ENCODE measurements at regions not wholly inside any gene's neighbourhood (a gene's known extent, or its start where the extent isn't known, plus 50 kb on each side); places are given as distances from the start of the nearest gene placed in this dataset.

GRCh38 chr2:193523662-193524061 is 1328.9 kb upstream of the TMEFF2 start:
- no peaks in the 10 kb centered on the region for H3K9me3 ChIP-seq (ENCODE audit: insufficient read depth, low read depth, low read length)

GRCh38 chr2:193521523-193521922 is 1326.8 kb upstream of the TMEFF2 start:
- no peaks in the 10 kb centered on the region for H3K9me3 ChIP-seq (ENCODE audit: insufficient read depth, low read depth, low read length)
- no peaks in the 10 kb centered on the region for H3K4me1 ChIP-seq (ENCODE audit: insufficient read depth, low read length, poor library complexity, severe bottlenecking)
- H3K9ac ChIP-seq (ENCODE audit: low read depth, low read length, poor library complexity, severe bottlenecking), result no peak overlapping the region
- no peaks in the 10 kb centered on the region for H3F3A ChIP-seq (ENCODE audit: low read depth)
- no peak overlapping the region for H2AFZ ChIP-seq (ENCODE audit: low read length)
- TF ChIP-seq EZH2phosphoT487 (IDR thresholded peaks at IDR 0.05; ENCODE audit: borderline replicate concordance) (no peak), CTCF (conservative IDR thresholded peaks at IDR 0.05; ENCODE audit: low read length) (no peak)
- no peak overlapping the region for H3K4me2 ChIP-seq (ENCODE audit: low read depth, low read length, poor library complexity, severe bottlenecking)
- H3K36me3 ChIP-seq (ENCODE audit: insufficient read depth, low read length), result no peaks in the 10 kb centered on the region
- no peaks in the 10 kb centered on the region for H3K79me2 ChIP-seq (ENCODE audit: insufficient read depth, low read length)
- H3K27me3 ChIP-seq (ENCODE audit: insufficient read depth, low read length, poor library complexity, severe bottlenecking), result no peaks in the 10 kb centered on the region
- H4K20me1 ChIP-seq (ENCODE audit: insufficient read depth, low read length, poor library complexity, severe bottlenecking), result no peaks in the 10 kb centered on the region
- no peak overlapping the region for H3K4me3 ChIP-seq (ENCODE audit: low read length, poor library complexity, severe bottlenecking)
- H3K9me2 ChIP-seq (replicated peaks; ENCODE audit: low read depth, low read length), result no peaks in the 10 kb centered on the region

More at GRCh38 chr2:193523662-193524061, 1328.9 kb upstream of the TMEFF2 start:
- Histone ChIP-seq H3K4me1 (ENCODE audit: insufficient read depth, low read length, poor library complexity, severe bottlenecking) (no peaks in the 10 kb centered on the region), H3K27me3 (ENCODE audit: insufficient read depth, low read length, poor library complexity, severe bottlenecking) (no peaks in the 10 kb centered on the region), H4K20me1 (ENCODE audit: insufficient read depth, low read length, poor library complexity, severe bottlenecking) (no peaks in the 10 kb centered on the region), H3F3A (ENCODE audit: low read depth) (no peaks in the 10 kb centered on the region), H3K4me2 (ENCODE audit: low read depth, low read length, poor library complexity, severe bottlenecking) (no peak overlapping the region), H2AFZ (ENCODE audit: low read length) (no peak overlapping the region), H3K9ac (ENCODE audit: low read depth, low read length, poor library complexity, severe bottlenecking) (no peak overlapping the region), H3K4me3 (ENCODE audit: low read length, poor library complexity, severe bottlenecking) (no peak overlapping the region), H3K9me2 (replicated peaks; ENCODE audit: low read depth, low read length) (no peaks in the 10 kb centered on the region), H3K79me2 (ENCODE audit: insufficient read depth, low read length) (no peaks in the 10 kb centered on the region), H3K36me3 (ENCODE audit: insufficient read depth, low read length) (no peaks in the 10 kb centered on the region)
- TF ChIP-seq CTCF (conservative IDR thresholded peaks at IDR 0.05; ENCODE audit: low read length) (no peak), EZH2phosphoT487 (IDR thresholded peaks at IDR 0.05; ENCODE audit: borderline replicate concordance) (no peak)

DNA sequence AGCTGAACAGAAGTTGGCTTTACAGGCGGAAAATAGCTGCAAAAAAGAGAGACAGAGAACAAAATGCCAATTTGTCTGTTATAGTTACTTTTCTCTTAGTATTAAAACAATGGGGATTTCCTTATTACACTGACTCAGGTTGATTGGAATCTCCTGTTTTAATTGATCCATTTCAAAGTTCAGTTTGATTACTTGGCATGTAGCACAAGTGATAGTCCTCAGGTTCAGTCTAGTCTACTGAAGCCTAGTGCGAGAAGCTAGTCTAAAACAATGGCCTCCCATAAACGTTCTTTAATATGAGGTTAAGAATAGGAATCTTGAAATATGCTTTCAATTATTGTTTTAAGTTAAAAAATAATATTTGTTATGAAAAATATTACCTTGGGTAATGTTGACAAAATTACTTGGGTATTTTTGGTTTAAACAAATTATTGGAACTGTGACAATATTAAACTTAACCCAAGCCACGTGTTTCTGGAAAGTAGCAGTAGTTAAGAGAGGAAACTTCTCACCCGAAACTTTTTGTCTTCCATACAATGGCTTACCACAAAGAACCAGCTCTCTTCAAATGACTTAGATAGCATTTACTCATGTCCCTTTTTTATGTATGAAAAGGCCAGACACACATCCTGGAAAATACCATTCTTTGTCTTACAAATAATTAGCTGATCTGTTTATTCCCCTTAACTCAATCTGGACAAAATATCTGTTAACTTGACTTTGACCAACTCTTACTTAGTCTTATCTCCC is 1326.2 kb upstream of the TMEFF2 start:
- no peak for TF ChIP-seq CTCF (conservative IDR thresholded peaks at IDR 0.05; ENCODE audit: low read length)
- no peak for TF ChIP-seq EZH2phosphoT487 (IDR thresholded peaks at IDR 0.05; ENCODE audit: borderline replicate concordance)
- no peaks in the 10 kb centered on the region for H3K9me3 ChIP-seq (ENCODE audit: insufficient read depth, low read depth, low read length)
- no peaks in the 10 kb centered on the region for H3K9me2 ChIP-seq (replicated peaks; ENCODE audit: low read depth, low read length)
- no peaks in the 10 kb centered on the region for H3K79me2 ChIP-seq (ENCODE audit: insufficient read depth, low read length)
- no peak overlapping the region for H3K9ac ChIP-seq (ENCODE audit: low read depth, low read length, poor library complexity, severe bottlenecking)
- no peaks in the 10 kb centered on the region for H4K20me1 ChIP-seq (ENCODE audit: insufficient read depth, low read length, poor library complexity, severe bottlenecking)
- H3K4me1 ChIP-seq (ENCODE audit: insufficient read depth, low read length, poor library complexity, severe bottlenecking), result no peaks in the 10 kb centered on the region
- no peaks in the 10 kb centered on the region for H3K27me3 ChIP-seq (ENCODE audit: insufficient read depth, low read length, poor library complexity, severe bottlenecking)
- H3K36me3 ChIP-seq (ENCODE audit: insufficient read depth, low read length), result no peaks in the 10 kb centered on the region
- no peak overlapping the region for H3K4me2 ChIP-seq (ENCODE audit: low read depth, low read length, poor library complexity, severe bottlenecking)
- H2AFZ ChIP-seq (ENCODE audit: low read length), result no peak overlapping the region
- no peak overlapping the region for H3K4me3 ChIP-seq (ENCODE audit: low read length, poor library complexity, severe bottlenecking)
- no peaks in the 10 kb centered on the region for H3F3A ChIP-seq (ENCODE audit: low read depth)
